ENCODE measurements at regions not wholly inside any gene's neighbourhood (a gene's known extent, or its start where the extent isn't known, plus 50 kb on each side); places are given as distances from the start of the nearest gene placed in this dataset.

DNA sequence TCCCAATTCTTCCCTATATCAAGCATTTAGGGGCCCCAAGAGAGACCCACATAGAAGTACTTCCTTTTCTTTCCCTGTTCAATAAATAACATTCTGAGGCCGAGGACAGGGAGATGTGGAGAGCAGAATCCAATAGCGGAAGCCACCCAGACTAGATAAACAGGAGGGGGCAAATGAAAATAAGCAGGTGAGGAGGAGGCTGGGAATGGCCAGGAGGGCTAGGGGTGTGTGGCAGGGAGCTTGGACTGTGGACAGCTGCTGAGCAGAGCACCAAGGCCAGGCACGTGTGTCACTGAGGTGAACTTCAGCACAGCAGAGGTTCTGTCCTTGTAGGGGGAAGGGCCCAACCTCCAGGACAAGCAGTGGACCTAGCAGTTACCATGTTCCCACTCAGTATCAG lies 339.2 kb downstream of the FOXA2 start (continued):
- TF ChIP-seq, protein P1, sequence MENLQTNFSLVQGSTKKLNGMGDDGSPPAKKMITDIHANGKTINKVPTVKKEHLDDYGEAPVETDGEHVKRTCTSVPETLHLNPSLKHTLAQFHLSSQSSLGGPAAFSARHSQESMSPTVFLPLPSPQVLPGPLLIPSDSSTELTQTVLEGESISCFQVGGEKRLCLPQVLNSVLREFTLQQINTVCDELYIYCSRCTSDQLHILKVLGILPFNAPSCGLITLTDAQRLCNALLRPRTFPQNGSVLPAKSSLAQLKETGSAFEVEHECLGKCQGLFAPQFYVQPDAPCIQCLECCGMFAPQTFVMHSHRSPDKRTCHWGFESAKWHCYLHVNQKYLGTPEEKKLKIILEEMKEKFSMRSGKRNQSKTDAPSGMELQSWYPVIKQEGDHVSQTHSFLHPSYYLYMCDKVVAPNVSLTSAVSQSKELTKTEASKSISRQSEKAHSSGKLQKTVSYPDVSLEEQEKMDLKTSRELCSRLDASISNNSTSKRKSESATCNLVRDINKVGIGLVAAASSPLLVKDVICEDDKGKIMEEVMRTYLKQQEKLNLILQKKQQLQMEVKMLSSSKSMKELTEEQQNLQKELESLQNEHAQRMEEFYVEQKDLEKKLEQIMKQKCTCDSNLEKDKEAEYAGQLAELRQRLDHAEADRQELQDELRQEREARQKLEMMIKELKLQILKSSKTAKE (CRISPR knock-in tag; IDR thresholded peaks at IDR 0.05; ENCODE audit: borderline replicate concordance), result peak; percentile 88
- TF ChIP-seq EEA1 (CRISPR knock-in tag; IDR thresholded peaks at IDR 0.05; ENCODE audit: borderline replicate concordance), result 0 out of 2 replicates have a peak, but pooled peaks have one; percentile 51
- no peak for TF ChIP-seq ZSCAN21 (CRISPR knock-in tag; IDR thresholded peaks at IDR 0.05; ENCODE audit: borderline replicate concordance)
- TF ChIP-seq ZNF317 (CRISPR knock-in tag; IDR thresholded peaks at IDR 0.05), result 0 out of 2 replicates have a peak, but pooled peaks have one; percentile 22
- TF ChIP-seq, protein P2, sequence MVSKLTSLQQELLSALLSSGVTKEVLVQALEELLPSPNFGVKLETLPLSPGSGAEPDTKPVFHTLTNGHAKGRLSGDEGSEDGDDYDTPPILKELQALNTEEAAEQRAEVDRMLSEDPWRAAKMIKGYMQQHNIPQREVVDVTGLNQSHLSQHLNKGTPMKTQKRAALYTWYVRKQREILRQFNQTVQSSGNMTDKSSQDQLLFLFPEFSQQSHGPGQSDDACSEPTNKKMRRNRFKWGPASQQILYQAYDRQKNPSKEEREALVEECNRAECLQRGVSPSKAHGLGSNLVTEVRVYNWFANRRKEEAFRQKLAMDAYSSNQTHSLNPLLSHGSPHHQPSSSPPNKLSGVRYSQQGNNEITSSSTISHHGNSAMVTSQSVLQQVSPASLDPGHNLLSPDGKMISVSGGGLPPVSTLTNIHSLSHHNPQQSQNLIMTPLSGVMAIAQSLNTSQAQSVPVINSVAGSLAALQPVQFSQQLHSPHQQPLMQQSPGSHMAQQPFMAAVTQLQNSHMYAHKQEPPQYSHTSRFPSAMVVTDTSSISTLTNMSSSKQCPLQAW (CRISPR knock-in tag; IDR thresholded peaks at IDR 0.05), result peak; percentile 43; the same call in 1 of the 2 replicates
- TF ChIP-seq ZUFSP (CRISPR knock-in tag; IDR thresholded peaks at IDR 0.05; ENCODE audit: borderline replicate concordance), result no peak
- TF ChIP-seq ATF7-NPFF (CRISPR knock-in tag; IDR thresholded peaks at IDR 0.05; ENCODE audit: low read depth), result no peak
- TF ChIP-seq ZNF607 (CRISPR knock-in tag; IDR thresholded peaks at IDR 0.05; ENCODE audit: borderline replicate concordance), result peak; percentile 72; the same call in 1 of the 2 replicates
- TF ChIP-seq, protein P3, sequence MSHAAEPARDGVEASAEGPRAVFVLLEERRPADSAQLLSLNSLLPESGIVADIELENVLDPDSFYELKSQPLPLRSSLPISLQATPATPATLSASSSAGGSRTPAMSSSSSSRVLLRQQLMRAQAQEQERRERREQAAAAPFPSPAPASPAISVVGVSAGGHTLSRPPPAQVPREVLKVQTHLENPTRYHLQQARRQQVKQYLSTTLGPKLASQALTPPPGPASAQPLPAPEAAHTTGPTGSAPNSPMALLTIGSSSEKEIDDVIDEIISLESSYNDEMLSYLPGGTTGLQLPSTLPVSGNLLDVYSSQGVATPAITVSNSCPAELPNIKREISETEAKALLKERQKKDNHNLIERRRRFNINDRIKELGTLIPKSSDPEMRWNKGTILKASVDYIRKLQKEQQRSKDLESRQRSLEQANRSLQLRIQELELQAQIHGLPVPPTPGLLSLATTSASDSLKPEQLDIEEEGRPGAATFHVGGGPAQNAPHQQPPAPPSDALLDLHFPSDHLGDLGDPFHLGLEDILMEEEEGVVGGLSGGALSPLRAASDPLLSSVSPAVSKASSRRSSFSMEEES (CRISPR knock-in tag; IDR thresholded peaks at IDR 0.05), result peak; percentile 43; the same call in 1 of the 2 replicates
- peak; percentile 74 for TF ChIP-seq SKI (IDR thresholded peaks at IDR 0.05; ENCODE audit: partially characterized antibody)
- peak; percentile 66; the same call in 1 of the 2 replicates for TF ChIP-seq ZNF205 (CRISPR knock-in tag; IDR thresholded peaks at IDR 0.05)
- peak; percentile 44 for TF ChIP-seq FOXA3 (CRISPR knock-in tag; IDR thresholded peaks at IDR 0.05)
- no peak for TF ChIP-seq SIX1 (CRISPR knock-in tag; IDR thresholded peaks at IDR 0.05; ENCODE audit: borderline replicate concordance)
- TF ChIP-seq BRD4 (CRISPR knock-in tag; IDR thresholded peaks at IDR 0.05), result no peak
- TF ChIP-seq, protein P4, sequence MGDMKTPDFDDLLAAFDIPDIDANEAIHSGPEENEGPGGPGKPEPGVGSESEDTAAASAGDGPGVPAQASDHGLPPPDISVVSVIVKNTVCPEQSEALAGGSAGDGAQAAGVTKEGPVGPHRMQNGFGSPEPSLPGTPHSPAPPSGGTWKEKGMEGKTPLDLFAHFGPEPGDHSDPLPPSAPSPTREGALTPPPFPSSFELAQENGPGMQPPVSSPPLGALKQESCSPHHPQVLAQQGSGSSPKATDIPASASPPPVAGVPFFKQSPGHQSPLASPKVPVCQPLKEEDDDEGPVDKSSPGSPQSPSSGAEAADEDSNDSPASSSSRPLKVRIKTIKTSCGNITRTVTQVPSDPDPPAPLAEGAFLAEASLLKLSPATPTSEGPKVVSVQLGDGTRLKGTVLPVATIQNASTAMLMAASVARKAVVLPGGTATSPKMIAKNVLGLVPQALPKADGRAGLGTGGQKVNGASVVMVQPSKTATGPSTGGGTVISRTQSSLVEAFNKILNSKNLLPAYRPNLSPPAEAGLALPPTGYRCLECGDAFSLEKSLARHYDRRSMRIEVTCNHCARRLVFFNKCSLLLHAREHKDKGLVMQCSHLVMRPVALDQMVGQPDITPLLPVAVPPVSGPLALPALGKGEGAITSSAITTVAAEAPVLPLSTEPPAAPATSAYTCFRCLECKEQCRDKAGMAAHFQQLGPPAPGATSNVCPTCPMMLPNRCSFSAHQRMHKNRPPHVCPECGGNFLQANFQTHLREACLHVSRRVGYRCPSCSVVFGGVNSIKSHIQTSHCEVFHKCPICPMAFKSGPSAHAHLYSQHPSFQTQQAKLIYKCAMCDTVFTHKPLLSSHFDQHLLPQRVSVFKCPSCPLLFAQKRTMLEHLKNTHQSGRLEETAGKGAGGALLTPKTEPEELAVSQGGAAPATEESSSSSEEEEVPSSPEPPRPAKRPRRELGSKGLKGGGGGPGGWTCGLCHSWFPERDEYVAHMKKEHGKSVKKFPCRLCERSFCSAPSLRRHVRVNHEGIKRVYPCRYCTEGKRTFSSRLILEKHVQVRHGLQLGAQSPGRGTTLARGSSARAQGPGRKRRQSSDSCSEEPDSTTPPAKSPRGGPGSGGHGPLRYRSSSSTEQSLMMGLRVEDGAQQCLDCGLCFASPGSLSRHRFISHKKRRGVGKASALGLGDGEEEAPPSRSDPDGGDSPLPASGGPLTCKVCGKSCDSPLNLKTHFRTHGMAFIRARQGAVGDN (CRISPR knock-in tag; IDR thresholded peaks at IDR 0.05), result peak; percentile 59
- no peak for TF ChIP-seq ZBTB1 (CRISPR knock-in tag; IDR thresholded peaks at IDR 0.05; ENCODE audit: borderline replicate concordance)
- no peak for TF ChIP-seq SP2 (CRISPR knock-in tag; IDR thresholded peaks at IDR 0.05)
- TF ChIP-seq ZNF878 (CRISPR knock-in tag; IDR thresholded peaks at IDR 0.05), result no peak
- no peak for TF ChIP-seq REPIN1 (CRISPR knock-in tag; IDR thresholded peaks at IDR 0.05; ENCODE audit: borderline replicate concordance, low read depth)

Measured in HepG2 (cell line).